Immature natural killer cell (primary cell): ENCODE measurements at regions not wholly inside any gene's neighbourhood (a gene's known extent, or its start where the extent isn't known, plus 50 kb on each side); places are given as distances from the start of the nearest gene placed in this dataset.
"Not testable (repeated sequence)": the region's sequence is repeated elsewhere in the genome, so short reads cannot be mapped to it uniquely, and the experiment has no call there.

Experiments
- DNase-seq, 3 donors: peaks; one replicate each; pipeline ENCODE4 v3.0.0; 2022; ENCODE audit warnings: mixed read lengths in 1 of 3
- H3K27ac Mint-ChIP-seq, 6 donors: one replicate each; pipeline ENCODE4 v1.8.0; 2020; ENCODE audit warnings: mixed read lengths in 6 of 6, mild to moderate bottlenecking in 5 of 6, inconsistent platforms in 4 of 6, moderate library complexity in 3 of 6
- H3K27me3 Mint-ChIP-seq, 3 donors: one replicate each; pipeline ENCODE4 v1.8.0; 2020 to 2021; ENCODE audit warnings: low read depth in 3 of 3, mild to moderate bottlenecking in 3 of 3, mixed read lengths in 3 of 3, moderate library complexity in 3 of 3, inconsistent platforms in 1 of 3
- H3K36me3 Mint-ChIP-seq, 3 donors: one replicate each; pipeline ENCODE4 v1.8.0; 2020; ENCODE audit warnings: mixed read lengths in 3 of 3, inconsistent platforms in 2 of 3, mild to moderate bottlenecking in 2 of 3
- H3K4me1 Mint-ChIP-seq, 2 donors: one replicate each; pipeline ENCODE4 v1.8.0; 2020; ENCODE audit warnings: inconsistent platforms in 2 of 2, mild to moderate bottlenecking in 2 of 2, mixed read lengths in 2 of 2, moderate library complexity in 1 of 2
- H3K4me3 Mint-ChIP-seq, 5 donors: one replicate each; pipeline ENCODE4 v1.8.0; 2020; ENCODE audit warnings: mild to moderate bottlenecking in 5 of 5, mixed read lengths in 5 of 5, inconsistent platforms in 3 of 5, moderate library complexity in 3 of 5
- H3K9me3 Mint-ChIP-seq, 6 donors: one replicate each; pipeline ENCODE4 v1.8.0; 2020; ENCODE audit warnings: mild to moderate bottlenecking in 6 of 6, mixed read lengths in 6 of 6, inconsistent platforms in 4 of 6, moderate library complexity in 3 of 6

DNA sequence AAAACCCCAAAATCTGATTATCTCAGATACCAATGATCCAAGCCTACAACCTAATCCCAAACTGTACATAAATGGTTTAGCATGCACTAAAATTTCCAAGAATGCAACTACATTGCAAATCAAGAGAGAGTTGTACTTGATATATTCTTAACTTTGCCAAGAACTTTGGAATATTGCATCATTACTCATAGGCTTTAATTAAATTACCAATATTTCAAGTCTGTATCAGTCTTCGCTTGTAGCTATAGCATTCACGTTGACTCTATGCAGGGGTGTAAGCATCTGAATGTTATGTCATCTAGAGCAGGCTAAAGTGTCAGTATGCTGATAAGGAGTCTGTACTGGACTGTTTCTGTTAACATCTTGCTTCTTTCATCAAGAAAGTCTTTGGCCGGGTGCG lies 56.3 kb downstream of the FOXI3 start:
- Mint-ChIP-seq H3K9me3 (no peaks in the 10 kb centered on the region), H3K4me1 (no peaks in the 10 kb centered on the region), H3K27me3 (peaks cover 6 to 12% (median 8%) of the 10 kb centered on the region in 3 donors), H3K27ac (no peak overlapping the region), H3K36me3 (no peaks in the 10 kb centered on the region), H3K4me3 (no peak overlapping the region)
- DNase-seq = no peak

DNA sequence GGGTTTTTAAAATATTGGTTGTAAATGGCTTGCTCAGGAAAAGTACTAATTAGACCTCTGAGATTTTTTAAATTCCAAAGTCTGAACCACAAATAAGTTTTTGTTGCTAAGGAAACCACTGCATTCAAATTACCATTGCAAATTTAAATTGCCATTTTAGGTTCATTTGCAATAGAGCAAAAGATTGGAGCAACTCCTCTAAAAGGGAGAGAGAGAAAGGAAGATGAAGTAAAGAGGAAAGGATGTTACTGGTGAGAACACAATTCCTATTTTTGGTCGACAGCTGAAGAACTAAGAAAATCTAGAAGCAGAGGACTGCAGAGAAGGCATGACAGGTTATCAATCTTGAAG lies 74.9 kb downstream of the FOXI3 start:
- DNase-seq = no peak
- Mint-ChIP-seq H3K36me3 (no peaks in the 10 kb centered on the region), H3K4me3 (no peak overlapping the region), H3K27me3 (peaks cover 1 to 11% (median 2%) of the 10 kb centered on the region in 3 donors), H3K27ac (no peak overlapping the region), H3K9me3 (peaks cover 0 to 4% (median 0%) of the 10 kb centered on the region in 6 donors), H3K4me1 (no peaks in the 10 kb centered on the region)

DNA sequence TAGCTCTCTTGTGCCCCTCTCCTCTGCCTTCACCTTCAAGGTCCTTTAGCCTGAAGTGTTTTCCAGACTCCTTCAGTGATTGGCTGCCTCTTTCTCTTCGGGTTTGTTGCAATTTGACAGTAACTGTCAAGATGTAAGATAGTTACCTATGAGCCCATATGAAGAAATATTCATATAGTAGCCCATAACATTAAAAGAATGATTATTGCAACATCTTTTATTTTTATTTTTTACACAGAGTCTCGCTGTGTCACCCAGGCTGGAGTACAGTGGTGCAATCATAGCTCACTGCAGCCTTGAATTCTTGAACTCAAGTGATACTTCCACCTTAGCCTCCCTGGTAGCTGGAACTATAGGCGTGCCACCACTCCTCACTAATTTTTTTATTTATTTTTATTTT lies 80.5 kb downstream of the FOXI3 start:
- H3K36me3 Mint-ChIP-seq = no peaks in the 10 kb centered on the region
- no peaks in the 10 kb centered on the region for H3K4me1 Mint-ChIP-seq
- H3K27ac Mint-ChIP-seq = no peak overlapping the region
- peaks cover 0 to 7% (median 0%) of the 10 kb centered on the region in 6 donors for H3K9me3 Mint-ChIP-seq
- peaks cover 0 to 4% (median 1%) of the 10 kb centered on the region in 3 donors for H3K27me3 Mint-ChIP-seq
- H3K4me3 Mint-ChIP-seq = no peak overlapping the region
- no peak for DNase-seq

DNA sequence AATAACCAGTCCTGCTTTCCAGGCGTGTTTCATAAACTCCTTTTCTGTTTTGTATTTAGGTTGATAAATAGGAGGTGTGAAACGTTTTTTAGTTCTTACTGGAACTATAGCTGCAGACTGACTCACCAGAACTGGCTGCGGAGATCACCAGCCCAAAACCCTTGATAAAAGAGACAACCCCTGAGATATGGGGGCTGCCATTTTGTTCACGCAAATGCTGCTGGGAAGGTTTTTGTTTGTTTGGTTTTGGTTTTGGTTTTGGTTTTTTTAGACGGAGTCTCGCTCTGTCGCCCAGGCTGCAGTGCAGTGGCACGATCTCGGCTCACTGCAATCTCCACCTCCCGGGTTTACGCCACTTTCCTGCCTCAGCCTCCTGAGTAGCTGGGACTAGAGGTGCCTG lies 87.1 kb downstream of the FOXI3 start:
- H3K27ac Mint-ChIP-seq, H3K36me3 Mint-ChIP-seq, H3K4me1 Mint-ChIP-seq, H3K9me3 Mint-ChIP-seq, DNase-seq, H3K27me3 Mint-ChIP-seq, H3K4me3 Mint-ChIP-seq: not testable (repeated sequence)

DNA sequence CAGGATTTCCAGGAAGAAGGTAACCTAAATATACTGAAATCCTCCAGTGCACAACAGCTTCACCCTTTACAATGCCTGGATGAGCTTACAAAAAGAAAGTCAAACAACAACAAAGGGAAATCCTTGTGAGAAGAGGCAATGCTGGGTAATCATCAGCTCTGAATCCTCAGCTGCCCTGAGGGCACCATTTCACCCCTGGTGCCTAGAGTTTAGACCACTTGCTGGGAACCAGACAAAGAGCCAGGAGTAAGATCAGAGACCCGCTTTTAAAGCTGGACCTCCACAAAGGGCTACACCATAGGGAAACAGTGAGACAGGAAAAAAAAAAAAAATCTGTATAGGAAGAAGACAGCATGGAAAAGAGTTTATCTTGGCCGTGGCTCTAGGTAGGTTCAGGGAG lies 97.0 kb downstream of the FOXI3 start:
- H3K36me3 Mint-ChIP-seq = no peaks in the 10 kb centered on the region
- peaks cover 0 to 2% (median 0%) of the 10 kb centered on the region in 6 donors for H3K9me3 Mint-ChIP-seq
- no peak for DNase-seq
- H3K4me3 Mint-ChIP-seq = no peak overlapping the region
- peaks cover 5 to 8% of the 10 kb centered on the region in 2 donors for H3K4me1 Mint-ChIP-seq
- peaks cover 0 to 12% (median 5%) of the 10 kb centered on the region in 3 donors for H3K27me3 Mint-ChIP-seq
- H3K27ac Mint-ChIP-seq = no peak overlapping the region

DNA sequence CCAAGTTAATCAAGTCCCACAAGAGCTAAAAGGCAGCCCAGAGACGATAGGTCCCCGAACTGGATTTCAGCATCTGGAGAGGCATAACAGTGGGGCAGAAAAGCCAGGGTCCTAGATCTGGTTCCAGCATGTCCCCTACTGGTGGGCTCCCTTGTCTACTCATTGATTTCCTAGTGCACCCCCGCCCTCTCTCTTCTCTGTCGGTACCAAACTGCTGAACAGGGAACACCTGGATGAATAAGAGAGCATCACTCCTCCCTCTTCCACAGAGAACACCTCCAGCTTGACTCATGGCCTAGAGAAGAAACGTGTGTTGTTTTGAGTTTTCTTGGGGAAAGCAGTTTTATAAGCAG lies 101.3 kb downstream of the FOXI3 start:
- Mint-ChIP-seq H3K36me3 (no peaks in the 10 kb centered on the region), H3K27ac (no peak overlapping the region), H3K4me1 (peaks cover 8% of the 10 kb centered on the region in 2 donors), H3K27me3 (peaks cover 0 to 12% (median 5%) of the 10 kb centered on the region in 3 donors), H3K4me3 (peak overlapping the region in 3 of 5 donors; percentile 68 to 76 (median 73)), H3K9me3 (peaks cover 0 to 2% (median 0%) of the 10 kb centered on the region in 6 donors)
- no peak for DNase-seq

DNA sequence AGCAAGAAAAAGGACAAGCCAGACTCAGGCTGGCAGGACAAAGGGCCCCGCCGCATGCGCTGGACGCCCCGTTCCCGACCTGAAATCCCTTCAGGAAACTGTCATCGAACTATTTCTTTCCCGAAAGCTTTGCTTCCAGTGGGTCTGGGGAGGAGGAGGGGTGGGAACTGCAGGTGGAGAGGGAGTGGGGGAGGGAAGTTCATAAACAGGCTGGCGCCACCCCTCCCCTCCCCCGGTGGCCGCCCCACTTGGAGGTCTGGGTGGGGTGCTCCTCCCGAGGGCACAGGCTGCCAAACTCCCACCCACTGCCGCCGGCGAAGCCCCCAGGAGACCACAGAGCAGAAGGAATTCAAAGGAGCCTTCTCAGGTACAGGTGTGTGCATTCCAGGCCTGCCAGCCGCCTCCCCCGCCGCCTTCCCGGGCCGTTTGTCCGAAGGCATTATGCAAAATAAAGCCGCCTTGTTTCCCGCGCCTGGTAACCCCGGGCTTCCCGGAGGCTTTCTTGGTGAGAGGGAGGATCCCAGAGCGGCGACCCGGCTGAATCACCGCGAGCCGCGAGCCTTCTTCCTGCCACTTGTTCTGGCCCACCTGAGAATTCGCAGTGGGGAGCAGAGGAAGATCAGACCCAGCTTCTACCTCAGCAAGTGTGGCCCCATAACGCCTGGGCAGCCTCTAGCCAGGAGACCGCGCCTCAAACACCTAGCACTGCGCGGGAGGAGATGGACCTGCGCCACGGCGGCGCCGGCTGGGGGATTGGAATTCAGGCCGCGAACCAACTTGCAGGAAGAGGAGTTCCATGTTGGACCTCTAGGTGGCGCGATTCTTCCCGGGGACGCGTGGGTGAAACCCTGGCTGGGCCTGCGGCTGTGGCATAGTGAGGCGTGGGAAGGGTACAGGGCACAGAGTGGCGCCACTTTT lies 101.9 kb downstream of the FOXI3 start:
- Mint-ChIP-seq H3K4me3 (peak overlapping the region; percentile 38 to 76 (median 72)), H3K4me1 (peaks cover 8% of the 10 kb centered on the region in 2 donors), H3K9me3 (peaks cover 0 to 2% (median 0%) of the 10 kb centered on the region in 6 donors), H3K36me3 (no peaks in the 10 kb centered on the region), H3K27ac (no peak overlapping the region), H3K27me3 (peaks cover 0 to 12% (median 5%) of the 10 kb centered on the region in 3 donors)
- DNase-seq = peak; percentile 33 to 46 (median 41)

DNA sequence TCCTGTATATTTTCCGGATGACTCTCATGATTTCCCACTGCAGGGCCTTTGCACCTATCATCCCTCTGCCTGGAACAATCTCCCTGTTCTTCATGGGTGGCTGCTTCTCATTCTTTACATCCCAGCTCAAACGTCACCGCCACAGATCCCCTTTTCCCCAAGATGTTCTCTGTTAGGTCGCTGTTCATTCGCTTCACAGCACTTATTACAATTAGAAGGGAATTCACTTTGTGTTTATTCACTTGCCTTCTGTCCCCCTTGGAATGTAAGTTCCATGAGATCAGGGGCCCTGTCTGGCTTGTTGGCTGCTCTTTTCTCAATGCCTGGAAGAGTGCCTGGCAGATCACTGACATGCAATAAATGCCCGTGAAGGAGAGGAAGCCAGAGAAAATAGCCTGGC lies 106.7 kb downstream of the FOXI3 start:
- peaks cover 9 to 10% of the 10 kb centered on the region in 2 donors for H3K4me1 Mint-ChIP-seq
- no peaks in the 10 kb centered on the region for H3K36me3 Mint-ChIP-seq
- peaks cover 0 to 3% (median 0%) of the 10 kb centered on the region in 3 donors for H3K27me3 Mint-ChIP-seq
- H3K27ac Mint-ChIP-seq = no peak overlapping the region
- H3K4me3 Mint-ChIP-seq = no peak overlapping the region
- no peak for DNase-seq
- peaks cover 0 to 2% (median 0%) of the 10 kb centered on the region in 6 donors for H3K9me3 Mint-ChIP-seq

DNA sequence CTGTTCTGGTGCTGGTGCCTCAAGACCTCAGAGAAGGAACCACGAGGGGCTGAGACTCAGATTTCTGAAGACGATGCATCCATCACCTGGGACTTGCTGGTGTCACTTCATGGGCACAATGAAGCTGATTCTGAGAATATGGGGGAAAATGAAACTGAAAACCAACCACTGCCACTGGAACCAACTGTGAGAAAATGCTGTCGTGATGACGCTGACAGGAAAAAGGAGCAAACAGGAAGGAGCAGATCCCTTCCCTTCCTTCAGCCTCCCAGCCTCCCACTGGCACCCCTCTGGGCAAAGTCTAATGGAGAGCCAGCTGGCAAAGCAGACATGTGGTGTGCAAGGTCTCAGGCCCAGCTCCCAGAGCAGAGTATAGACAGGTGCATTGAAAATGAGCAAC lies 109.7 kb downstream of the FOXI3 start:
- peak overlapping the region in 1 of 6 donors; percentile 31 for H3K27ac Mint-ChIP-seq

DNA sequence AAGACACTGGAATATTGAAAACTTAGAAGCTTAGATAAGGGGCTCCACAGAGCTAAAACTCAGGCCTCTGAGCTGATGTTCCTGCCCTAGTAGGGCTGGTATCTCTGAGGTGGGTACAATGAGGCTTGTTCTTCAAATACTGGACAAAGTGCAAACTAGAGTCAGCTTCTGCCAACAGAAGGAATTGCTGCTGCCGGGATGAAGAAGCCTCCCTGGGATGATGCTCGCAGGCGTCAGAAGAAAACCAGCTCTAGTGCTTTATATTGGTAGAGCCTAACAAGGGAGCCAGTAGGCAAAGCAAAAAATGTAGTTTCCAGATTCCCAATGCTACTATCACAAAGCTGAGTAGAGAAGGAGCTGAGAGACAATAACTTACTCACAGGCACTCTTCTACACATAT lies 118.1 kb downstream of the FOXI3 start:
- Mint-ChIP-seq H3K9me3 (no peaks in the 10 kb centered on the region), H3K4me1 (no peaks in the 10 kb centered on the region), H3K27ac (no peak overlapping the region), H3K27me3 (peaks cover 3 to 18% (median 4%) of the 10 kb centered on the region in 3 donors), H3K36me3 (no peaks in the 10 kb centered on the region), H3K4me3 (no peak overlapping the region)
- DNase-seq = no peak

More for the DNA sequence above, 109.7 kb downstream of the FOXI3 start:
- Mint-ChIP-seq H3K4me3 (peak overlapping the region in 3 of 5 donors; percentile 8 to 31 (median 28)), H3K36me3 (no peaks in the 10 kb centered on the region), H3K4me1 (peaks cover 4 to 6% of the 10 kb centered on the region in 2 donors), H3K27me3 (peaks cover 0 to 1% (median 0%) of the 10 kb centered on the region in 3 donors), H3K9me3 (peaks cover 0 to 6% (median 0%) of the 10 kb centered on the region in 6 donors)
- no peak for DNase-seq

DNA sequence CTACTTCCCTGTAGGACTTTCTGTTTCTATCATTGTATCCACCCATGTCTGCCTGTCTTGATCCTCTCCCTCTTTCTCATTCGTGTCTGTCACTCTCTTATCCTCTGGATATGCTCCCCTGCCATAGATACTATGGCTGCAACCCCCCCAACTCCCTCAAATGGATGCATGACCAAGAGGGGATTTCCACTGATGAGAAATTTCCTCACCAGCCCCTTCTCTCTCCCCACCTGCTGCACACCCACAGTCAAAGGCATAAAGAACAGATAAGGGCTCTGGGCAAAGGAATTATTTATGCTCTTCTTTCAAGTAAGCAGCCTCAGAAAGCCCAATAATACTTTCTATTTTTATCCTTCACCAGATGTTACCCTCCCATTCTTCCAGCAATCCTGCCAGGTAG lies 121.3 kb downstream of the FOXI3 start:
- no peaks in the 10 kb centered on the region for H3K9me3 Mint-ChIP-seq
- H3K4me3 Mint-ChIP-seq = no peak overlapping the region
- peaks cover 2 to 14% (median 8%) of the 10 kb centered on the region in 3 donors for H3K27me3 Mint-ChIP-seq

DNA sequence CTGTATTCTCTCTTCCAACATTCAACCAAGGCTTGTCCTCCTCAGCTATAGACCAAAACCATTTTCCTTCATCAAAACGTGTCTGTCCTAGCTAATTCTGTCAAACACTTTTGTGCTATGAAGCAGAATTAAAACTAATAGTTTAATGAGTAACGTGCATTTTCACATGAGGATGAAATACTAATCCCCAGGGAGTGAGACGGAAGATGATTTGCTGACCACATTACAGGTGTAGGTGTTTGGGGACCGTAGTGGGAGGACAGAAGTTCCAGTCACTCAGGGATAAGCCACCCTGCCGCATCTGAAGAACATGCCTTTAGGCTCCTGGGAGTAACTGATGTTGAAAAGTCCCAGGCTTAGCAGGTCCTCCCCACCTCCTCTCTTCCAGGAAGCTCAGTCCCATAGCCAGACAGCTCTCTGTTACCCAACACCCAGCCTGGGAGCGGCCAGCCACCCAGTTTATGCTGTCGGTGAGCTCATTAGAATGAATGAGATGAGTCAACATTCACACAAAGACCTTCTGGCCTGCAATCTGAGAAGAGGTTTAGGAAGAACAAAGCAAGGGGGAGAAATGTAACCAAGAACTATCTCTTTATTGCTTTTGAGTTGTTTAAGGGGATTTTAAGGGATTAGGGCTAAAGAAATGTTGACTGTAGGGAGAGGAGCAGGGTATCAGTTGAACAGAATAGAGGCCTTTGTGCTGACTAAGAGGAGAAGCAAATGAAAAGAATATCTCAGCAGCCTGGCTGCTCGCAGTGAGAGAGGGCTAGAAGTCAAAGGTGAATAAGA lies 122.5 kb downstream of the FOXI3 start:
- no peak overlapping the region for H3K4me3 Mint-ChIP-seq
- DNase-seq = no peak
- no peaks in the 10 kb centered on the region for H3K9me3 Mint-ChIP-seq
- peaks cover 2 to 14% (median 8%) of the 10 kb centered on the region in 3 donors for H3K27me3 Mint-ChIP-seq
- H3K27ac Mint-ChIP-seq = no peak overlapping the region
- no peaks in the 10 kb centered on the region for H3K36me3 Mint-ChIP-seq
- H3K4me1 Mint-ChIP-seq = no peaks in the 10 kb centered on the region

More for the DNA sequence above, 121.3 kb downstream of the FOXI3 start:
- DNase-seq = no peak
- H3K36me3 Mint-ChIP-seq = no peaks in the 10 kb centered on the region
- no peak overlapping the region for H3K27ac Mint-ChIP-seq
- H3K4me1 Mint-ChIP-seq = no peaks in the 10 kb centered on the region

DNA sequence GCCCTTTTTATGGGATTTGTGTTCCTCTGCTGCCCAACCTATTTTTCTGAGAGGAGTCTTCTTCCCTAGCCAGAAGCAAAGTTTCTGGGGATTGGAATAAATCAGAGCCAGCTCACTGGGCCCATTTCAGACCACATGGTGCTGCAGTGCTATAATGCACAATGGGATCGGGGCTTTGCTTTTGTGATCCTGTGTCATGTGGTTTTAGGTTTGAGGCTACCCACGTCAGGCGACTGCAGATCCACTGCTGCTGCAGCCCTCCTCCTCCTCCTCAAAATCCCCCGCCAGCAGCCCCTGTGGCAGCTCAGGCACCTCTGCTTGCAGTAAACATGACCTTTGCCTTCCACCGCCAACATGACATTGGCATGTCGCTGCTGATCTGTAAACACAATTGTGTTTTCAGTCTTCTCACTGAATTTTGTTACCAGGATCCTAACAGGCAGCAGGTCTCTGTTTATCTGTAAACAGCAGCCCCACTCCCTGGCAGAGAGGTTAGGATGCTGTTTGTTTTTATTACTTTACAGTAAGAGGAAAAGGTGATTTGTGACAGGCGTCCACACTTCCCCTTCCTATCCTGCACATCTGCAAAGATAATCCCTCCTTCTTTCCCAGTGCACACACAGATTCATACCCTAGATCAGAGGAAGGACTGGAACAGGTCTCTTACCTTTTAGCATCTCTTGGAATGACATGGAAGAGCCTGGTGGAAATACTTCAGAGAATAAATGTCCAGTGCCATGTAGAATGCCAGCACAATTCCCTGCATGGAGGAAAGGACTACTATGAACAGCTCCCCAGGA lies 130.8 kb downstream of the FOXI3 start:
- peaks cover 2 to 10% (median 5%) of the 10 kb centered on the region in 3 donors for H3K27me3 Mint-ChIP-seq
- no peaks in the 10 kb centered on the region for H3K4me1 Mint-ChIP-seq
- no peaks in the 10 kb centered on the region for H3K36me3 Mint-ChIP-seq
- H3K4me3 Mint-ChIP-seq = no peak overlapping the region
- no peak for DNase-seq
- H3K9me3 Mint-ChIP-seq = no peaks in the 10 kb centered on the region
- H3K27ac Mint-ChIP-seq = no peak overlapping the region
